GM23338 (cell line): ENCODE measurements at regions not wholly inside any gene's neighbourhood (a gene's known extent, or its start where the extent isn't known, plus 50 kb on each side); places are given as distances from the start of the nearest gene placed in this dataset.

Source experiments
- ATAC-seq: fragments of 200-7000 bp; cut with Tn5 transposase; 3 replicates; pipeline ENCODE4 v1.9.1; 2020
- DNase-seq: peaks from one replicate; pipeline ENCODE4 v3.0.0-alpha.2; 2015; ENCODE audit warnings: low spot score
- H2AFZ ChIP-seq: fragments of 200-600 bp; sonication (generic); 2 replicates; pipeline ENCODE4 v1.8.0; 2016; ENCODE audit warnings: antibody characterized with exemption, mild to moderate bottlenecking, moderate library complexity
- H3F3A ChIP-seq: fragments of 200-600 bp; sonication (generic); replicated peaks from 2 replicates; pipeline ENCODE4 v1.8.0; 2017; ENCODE audit warnings: antibody characterized with exemption, mixed run types, low read depth
- H3K27ac ChIP-seq: fragments of 200-600 bp; sonication (generic); 2 replicates; pipeline ENCODE4 v1.6.1; 2016; ENCODE audit warnings: low read depth
- H3K27me3 ChIP-seq: fragments of 200-600 bp; sonication (generic); 2 replicates; pipeline ENCODE4 v1.8.0; 2016; ENCODE audit warnings: mild to moderate bottlenecking, mixed run types, moderate library complexity; ENCODE audit not compliant: insufficient read depth
- H3K36me3 ChIP-seq: fragments of 200-600 bp; sonication (generic); 2 replicates; pipeline ENCODE4 v1.8.0; 2016; ENCODE audit warnings: mild to moderate bottlenecking; ENCODE audit not compliant: insufficient read depth
- H3K4me1 ChIP-seq: fragments of 200-600 bp; sonication (generic); 2 replicates; pipeline ENCODE4 v1.8.0; 2016; ENCODE audit warnings: mild to moderate bottlenecking, moderate library complexity; ENCODE audit not compliant: insufficient read depth
- H3K4me2 ChIP-seq: fragments of 200-600 bp; sonication (generic); 2 replicates; pipeline ENCODE4 v1.7.1; 2017; ENCODE audit warnings: mixed run types
- H3K4me3 ChIP-seq: fragments of 200-600 bp; sonication (generic); 2 replicates; pipeline ENCODE4 v1.6.1; 2016; ENCODE audit warnings: mixed run types
- H3K79me2 ChIP-seq: fragments of 200-600 bp; sonication (generic); replicated peaks from 2 replicates; pipeline ENCODE4 v1.8.0; 2017; ENCODE audit warnings: mild to moderate bottlenecking; ENCODE audit not compliant: insufficient read depth
- H3K9me2 ChIP-seq: fragments of 200-600 bp; sonication (generic); 2 replicates; pipeline ENCODE4 v1.8.0; 2017; ENCODE audit not compliant: insufficient read depth
- H4K20me1 ChIP-seq: fragments of 200-600 bp; sonication (generic); replicated peaks from 2 replicates; pipeline ENCODE4 v1.8.0; 2017; ENCODE audit warnings: mild to moderate bottlenecking; ENCODE audit not compliant: insufficient read depth
- H3K27ac Mint-ChIP-seq: 2 replicates; pipeline ENCODE4 v1.8.0; 2020; ENCODE audit warnings: inconsistent platforms, mild to moderate bottlenecking, moderate library complexity, mixed read lengths
- H3K27me3 Mint-ChIP-seq: 3 replicates; pipeline ENCODE4 v1.8.0; 2022; ENCODE audit warnings: low read depth, mild to moderate bottlenecking, moderate library complexity, mixed read lengths, inconsistent platforms; ENCODE audit not compliant: insufficient read depth, poor library complexity
- H3K36me3 Mint-ChIP-seq: 3 replicates; pipeline ENCODE4 v1.8.0; 2021; ENCODE audit warnings: low read depth, mild to moderate bottlenecking, inconsistent platforms, moderate library complexity, mixed read lengths
- H3K4me1 Mint-ChIP-seq: 3 replicates; pipeline ENCODE4 v1.8.0; 2020; ENCODE audit warnings: mild to moderate bottlenecking, inconsistent platforms, mixed read lengths
- H3K4me3 Mint-ChIP-seq: 3 replicates; pipeline ENCODE4 v1.8.0; 2021; ENCODE audit warnings: moderate library complexity, mild to moderate bottlenecking, inconsistent platforms, mixed read lengths
- H3K9me3 Mint-ChIP-seq: 3 replicates; pipeline ENCODE4 v1.8.0; 2020; ENCODE audit warnings: moderate library complexity, mild to moderate bottlenecking, inconsistent platforms, mixed read lengths
- CTCF ChIP-seq, 2 experiments: fragments of 200-600 bp in 1 of 2; sonication (generic) in 1 of 2; conservative IDR thresholded peaks; 2 replicates each; pipeline versions ENCODE4 v1.5.1 to v1.6.1; 2016 to 2017; ENCODE audit warnings: antibody characterized with exemption in 2 of 2, low read depth in 2 of 2, mild to moderate bottlenecking in 2 of 2, moderate library complexity in 1 of 2
- EZH2 ChIP-seq: fragments of 200-600 bp; sonication (generic); IDR thresholded peaks from one replicate; pipeline ENCODE4 v1.8.0; 2017; ENCODE audit warnings: antibody characterized with exemption, mild to moderate bottlenecking, low read depth; ENCODE audit not compliant: unreplicated experiment
- JUNB ChIP-seq: IDR thresholded peaks from one replicate; pipeline ENCODE4 v1.6.1; 2016; ENCODE audit warnings: antibody characterized with exemption; ENCODE audit not compliant: unreplicated experiment
- NANOG ChIP-seq: IDR thresholded peaks from 2 replicates; pipeline ENCODE4 v1.6.1; 2016; ENCODE audit warnings: antibody characterized with exemption, borderline replicate concordance
- POLR2AphosphoS5 ChIP-seq: IDR thresholded peaks from 2 replicates; pipeline ENCODE4 v1.6.1; 2016; ENCODE audit warnings: antibody characterized with exemption, low read depth
- ZNF114 ChIP-seq: fragments of 250-450 bp; sonication (Bioruptor Pico); IDR thresholded peaks from 2 replicates; pipeline ENCODE4 v1.5.0; 2020; ENCODE audit warnings: mild to moderate bottlenecking, moderate library complexity
- ZNF331 ChIP-seq: fragments of 250-450 bp; sonication (Bioruptor Pico); IDR thresholded peaks from 2 replicates; pipeline ENCODE4 v1.5.0; 2020; ENCODE audit warnings: low read depth, mild to moderate bottlenecking, moderate library complexity
- TF ChIP-seq, protein P1 (sequence below): fragments of 250-450 bp; sonication (Bioruptor Pico); IDR thresholded peaks from 2 replicates; pipeline ENCODE4 v1.5.0; 2020; ENCODE audit warnings: mild to moderate bottlenecking, moderate library complexity

- H3K9me2 ChIP-seq, result no peaks in the 10 kb centered on the region
- H3K9me3 Mint-ChIP-seq, result no peaks in the 10 kb centered on the region
- H3K27ac Mint-ChIP-seq, result no peak overlapping the region
- no peaks in the 10 kb centered on the region for H3K27me3 ChIP-seq
- H3K36me3 Mint-ChIP-seq, result no peaks in the 10 kb centered on the region
- H4K20me1 ChIP-seq, result no peaks in the 10 kb centered on the region
- no peak overlapping the region for H3K4me2 ChIP-seq
- H3K4me3 Mint-ChIP-seq, result no peak overlapping the region
- no peak for DNase-seq
- H3K4me3 ChIP-seq, result no peak overlapping the region
- H2AFZ ChIP-seq, result no peak overlapping the region
- H3K4me1 Mint-ChIP-seq, result no peaks in the 10 kb centered on the region
- H3K27ac ChIP-seq, result no peak overlapping the region
- no peaks in the 10 kb centered on the region for H3F3A ChIP-seq
- H3K27me3 Mint-ChIP-seq, result no peaks in the 10 kb centered on the region
- H3K79me2 ChIP-seq, result no peaks in the 10 kb centered on the region
- no peaks in the 10 kb centered on the region for H3K4me1 ChIP-seq
- no peak for ATAC-seq
- H3K36me3 ChIP-seq, result no peaks in the 10 kb centered on the region
- no peak for TF ChIP-seq CTCF (conservative IDR thresholded peaks at IDR 0.05; ENCODE audit: low read depth in 2 of 2)
- TF ChIP-seq JUNB, result no peak
- TF ChIP-seq ZNF331 (CRISPR knock-in tag), result no peak
- TF ChIP-seq, protein P1, sequence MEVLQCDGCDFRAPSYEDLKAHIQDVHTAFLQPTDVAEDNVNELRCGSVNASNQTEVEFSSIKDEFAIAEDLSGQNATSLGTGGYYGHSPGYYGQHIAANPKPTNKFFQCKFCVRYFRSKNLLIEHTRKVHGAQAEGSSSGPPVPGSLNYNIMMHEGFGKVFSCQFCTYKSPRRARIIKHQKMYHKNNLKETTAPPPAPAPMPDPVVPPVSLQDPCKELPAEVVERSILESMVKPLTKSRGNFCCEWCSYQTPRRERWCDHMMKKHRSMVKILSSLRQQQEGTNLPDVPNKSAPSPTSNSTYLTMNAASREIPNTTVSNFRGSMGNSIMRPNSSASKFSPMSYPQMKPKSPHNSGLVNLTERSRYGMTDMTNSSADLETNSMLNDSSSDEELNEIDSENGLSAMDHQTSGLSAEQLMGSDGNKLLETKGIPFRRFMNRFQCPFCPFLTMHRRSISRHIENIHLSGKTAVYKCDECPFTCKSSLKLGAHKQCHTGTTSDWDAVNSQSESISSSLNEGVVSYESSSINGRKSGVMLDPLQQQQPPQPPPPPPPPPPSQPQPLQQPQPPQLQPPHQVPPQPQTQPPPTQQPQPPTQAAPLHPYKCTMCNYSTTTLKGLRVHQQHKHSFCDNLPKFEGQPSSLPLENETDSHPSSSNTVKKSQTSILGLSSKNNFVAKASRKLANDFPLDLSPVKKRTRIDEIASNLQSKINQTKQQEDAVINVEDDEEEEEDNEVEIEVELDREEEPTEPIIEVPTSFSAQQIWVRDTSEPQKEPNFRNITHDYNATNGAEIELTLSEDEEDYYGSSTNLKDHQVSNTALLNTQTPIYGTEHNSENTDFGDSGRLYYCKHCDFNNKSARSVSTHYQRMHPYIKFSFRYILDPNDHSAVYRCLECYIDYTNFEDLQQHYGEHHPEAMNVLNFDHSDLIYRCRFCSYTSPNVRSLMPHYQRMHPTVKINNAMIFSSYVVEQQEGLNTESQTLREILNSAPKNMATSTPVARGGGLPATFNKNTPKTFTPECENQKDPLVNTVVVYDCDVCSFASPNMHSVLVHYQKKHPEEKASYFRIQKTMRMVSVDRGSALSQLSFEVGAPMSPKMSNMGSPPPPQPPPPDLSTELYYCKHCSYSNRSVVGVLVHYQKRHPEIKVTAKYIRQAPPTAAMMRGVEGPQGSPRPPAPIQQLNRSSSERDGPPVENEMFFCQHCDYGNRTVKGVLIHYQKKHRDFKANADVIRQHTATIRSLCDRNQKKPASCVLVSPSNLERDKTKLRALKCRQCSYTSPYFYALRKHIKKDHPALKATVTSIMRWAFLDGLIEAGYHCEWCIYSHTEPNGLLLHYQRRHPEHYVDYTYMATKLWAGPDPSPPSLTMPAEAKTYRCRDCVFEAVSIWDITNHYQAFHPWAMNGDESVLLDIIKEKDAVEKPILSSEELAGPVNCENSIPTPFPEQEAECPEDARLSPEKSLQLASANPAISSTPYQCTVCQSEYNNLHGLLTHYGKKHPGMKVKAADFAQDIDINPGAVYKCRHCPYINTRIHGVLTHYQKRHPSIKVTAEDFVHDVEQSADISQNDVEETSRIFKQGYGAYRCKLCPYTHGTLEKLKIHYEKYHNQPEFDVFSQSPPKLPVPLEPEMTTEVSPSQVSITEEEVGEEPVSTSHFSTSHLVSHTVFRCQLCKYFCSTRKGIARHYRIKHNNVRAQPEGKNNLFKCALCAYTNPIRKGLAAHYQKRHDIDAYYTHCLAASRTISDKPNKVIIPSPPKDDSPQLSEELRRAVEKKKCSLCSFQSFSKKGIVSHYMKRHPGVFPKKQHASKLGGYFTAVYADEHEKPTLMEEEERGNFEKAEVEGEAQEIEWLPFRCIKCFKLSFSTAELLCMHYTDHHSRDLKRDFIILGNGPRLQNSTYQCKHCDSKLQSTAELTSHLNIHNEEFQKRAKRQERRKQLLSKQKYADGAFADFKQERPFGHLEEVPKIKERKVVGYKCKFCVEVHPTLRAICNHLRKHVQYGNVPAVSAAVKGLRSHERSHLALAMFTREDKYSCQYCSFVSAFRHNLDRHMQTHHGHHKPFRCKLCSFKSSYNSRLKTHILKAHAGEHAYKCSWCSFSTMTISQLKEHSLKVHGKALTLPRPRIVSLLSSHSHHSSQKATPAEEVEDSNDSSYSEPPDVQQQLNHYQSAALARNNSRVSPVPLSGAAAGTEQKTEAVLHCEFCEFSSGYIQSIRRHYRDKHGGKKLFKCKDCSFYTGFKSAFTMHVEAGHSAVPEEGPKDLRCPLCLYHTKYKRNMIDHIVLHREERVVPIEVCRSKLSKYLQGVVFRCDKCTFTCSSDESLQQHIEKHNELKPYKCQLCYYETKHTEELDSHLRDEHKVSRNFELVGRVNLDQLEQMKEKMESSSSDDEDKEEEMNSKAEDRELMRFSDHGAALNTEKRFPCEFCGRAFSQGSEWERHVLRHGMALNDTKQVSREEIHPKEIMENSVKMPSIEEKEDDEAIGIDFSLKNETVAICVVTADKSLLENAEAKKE, result no peak
- TF ChIP-seq EZH2, result no peak
- no peak for TF ChIP-seq NANOG
- no peak for TF ChIP-seq POLR2AphosphoS5
- TF ChIP-seq ZNF114 (CRISPR knock-in tag), result no peak
Measured at GRCh38 chr12:84375449-84376170, 537.0 kb downstream of the SLC6A15 start.
